ENCODE measurements at regions not wholly inside any gene's neighbourhood (a gene's known extent, or its start where the extent isn't known, plus 50 kb on each side); places are given as distances from the start of the nearest gene placed in this dataset.

DNA sequence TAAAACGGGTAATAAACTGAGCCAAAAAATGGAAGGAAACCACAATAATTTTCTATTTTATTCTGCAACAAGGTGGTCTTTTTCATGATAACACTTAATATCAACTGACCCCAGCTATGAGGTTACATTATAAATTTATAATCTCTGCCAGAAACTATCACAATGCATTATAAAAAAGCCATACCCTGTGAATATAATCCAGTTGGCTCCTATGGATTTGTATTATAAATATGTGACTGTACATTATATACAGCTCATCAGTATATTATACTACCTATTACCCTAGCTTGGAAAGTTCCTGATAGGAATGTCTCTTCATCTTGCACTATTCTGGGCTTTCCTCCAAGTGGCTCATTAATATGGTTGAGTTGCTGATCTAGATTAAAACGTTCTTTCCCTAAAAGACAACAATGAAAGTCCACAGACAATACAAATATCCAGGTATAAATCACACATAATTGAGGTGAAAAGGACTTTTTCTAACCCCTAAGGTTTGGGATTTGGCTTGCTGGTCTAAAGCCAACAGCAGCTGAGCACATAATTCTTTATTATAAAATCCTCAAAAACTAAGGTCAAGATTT lies 487.7 kb downstream of the TTLL7 start:
- Mint-ChIP-seq H3K9me3 (ENCODE audit: unreplicated experiment) (peaks cover 3% of the 10 kb centered on the region), H3K4me3 (ENCODE audit: unreplicated experiment) (no peak overlapping the region), H3K36me3 (ENCODE audit: unreplicated experiment) (no peaks in the 10 kb centered on the region), H3K27me3 (ENCODE audit: unreplicated experiment) (peaks cover 3% of the 10 kb centered on the region), H3K4me1 (ENCODE audit: unreplicated experiment) (peaks cover 62% of the 10 kb centered on the region), H3K27ac (ENCODE audit: unreplicated experiment) (no peak overlapping the region)
- no peak for DNase-seq (ENCODE audit: extremely low spot score, unreplicated experiment)
- TF ChIP-seq, protein P1, sequence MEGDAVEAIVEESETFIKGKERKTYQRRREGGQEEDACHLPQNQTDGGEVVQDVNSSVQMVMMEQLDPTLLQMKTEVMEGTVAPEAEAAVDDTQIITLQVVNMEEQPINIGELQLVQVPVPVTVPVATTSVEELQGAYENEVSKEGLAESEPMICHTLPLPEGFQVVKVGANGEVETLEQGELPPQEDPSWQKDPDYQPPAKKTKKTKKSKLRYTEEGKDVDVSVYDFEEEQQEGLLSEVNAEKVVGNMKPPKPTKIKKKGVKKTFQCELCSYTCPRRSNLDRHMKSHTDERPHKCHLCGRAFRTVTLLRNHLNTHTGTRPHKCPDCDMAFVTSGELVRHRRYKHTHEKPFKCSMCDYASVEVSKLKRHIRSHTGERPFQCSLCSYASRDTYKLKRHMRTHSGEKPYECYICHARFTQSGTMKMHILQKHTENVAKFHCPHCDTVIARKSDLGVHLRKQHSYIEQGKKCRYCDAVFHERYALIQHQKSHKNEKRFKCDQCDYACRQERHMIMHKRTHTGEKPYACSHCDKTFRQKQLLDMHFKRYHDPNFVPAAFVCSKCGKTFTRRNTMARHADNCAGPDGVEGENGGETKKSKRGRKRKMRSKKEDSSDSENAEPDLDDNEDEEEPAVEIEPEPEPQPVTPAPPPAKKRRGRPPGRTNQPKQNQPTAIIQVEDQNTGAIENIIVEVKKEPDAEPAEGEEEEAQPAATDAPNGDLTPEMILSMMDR (IDR thresholded peaks at IDR 0.05), result no peak

DNA sequence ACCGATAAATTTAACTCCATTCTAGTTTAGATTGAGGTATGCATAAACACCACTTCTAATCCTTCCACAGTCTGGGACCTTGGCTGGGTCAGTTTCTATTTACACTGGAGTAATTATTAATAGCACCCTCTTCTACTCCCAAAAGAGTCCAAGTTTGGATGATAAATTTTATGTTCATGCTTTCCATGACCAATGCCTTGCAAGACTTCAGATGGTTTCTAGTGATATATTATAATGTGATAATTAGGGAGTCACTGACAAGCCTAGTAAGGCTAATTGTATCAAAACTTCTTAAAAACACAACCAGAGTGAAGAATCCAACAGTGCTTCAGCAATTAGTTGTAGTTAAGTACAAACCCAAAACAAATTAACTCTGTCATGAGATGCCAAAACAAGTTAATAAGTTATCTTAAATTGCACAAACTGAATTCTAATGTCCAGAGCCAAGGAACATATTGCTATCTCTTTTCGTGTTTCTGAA lies 489.6 kb downstream of the TTLL7 start:
- Mint-ChIP-seq H3K27me3 (ENCODE audit: unreplicated experiment) (peaks cover 3% of the 10 kb centered on the region), H3K27ac (ENCODE audit: unreplicated experiment) (peak overlapping the region; percentile 92), H3K36me3 (ENCODE audit: unreplicated experiment) (no peaks in the 10 kb centered on the region), H3K4me3 (ENCODE audit: unreplicated experiment) (no peak overlapping the region), H3K4me1 (ENCODE audit: unreplicated experiment) (peaks cover 54% of the 10 kb centered on the region), H3K9me3 (ENCODE audit: unreplicated experiment) (peaks cover 3% of the 10 kb centered on the region)
- TF ChIP-seq, protein P1 (IDR thresholded peaks at IDR 0.05), result no peak
- no peak for DNase-seq (ENCODE audit: extremely low spot score, unreplicated experiment)

DNA sequence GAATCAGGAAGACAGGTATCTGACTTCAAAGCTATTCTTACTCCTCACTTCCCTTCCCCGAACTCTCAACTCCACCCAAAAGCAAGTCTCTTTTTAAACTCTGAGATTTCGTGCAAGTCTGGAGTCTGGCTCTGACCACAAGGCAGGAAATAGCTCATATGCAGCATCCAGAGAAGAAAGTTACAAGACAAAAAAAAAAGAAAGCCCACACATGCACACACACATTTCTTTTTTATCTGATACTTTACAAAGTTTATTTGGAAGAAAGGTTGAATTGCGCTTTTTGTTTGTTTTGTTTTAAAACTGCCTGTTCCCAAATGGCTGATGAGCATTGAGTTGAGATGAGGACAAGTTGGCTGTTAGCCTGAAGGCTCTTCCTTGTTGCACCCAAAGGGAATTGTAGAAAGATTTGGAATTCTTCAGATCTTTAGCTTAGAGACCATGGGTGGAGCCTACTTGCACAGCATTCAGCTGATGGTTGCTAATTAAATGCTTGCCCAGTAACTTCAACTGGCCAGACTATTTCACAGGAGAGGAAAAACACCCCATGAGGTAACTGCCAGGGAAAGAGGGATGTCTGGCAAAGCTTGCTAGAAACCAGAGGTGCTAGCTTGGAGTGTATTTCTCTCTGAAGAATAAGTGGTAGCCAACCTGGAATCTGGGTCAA lies 490.3 kb downstream of the TTLL7 start:
- peaks cover 49% of the 10 kb centered on the region for H3K4me1 Mint-ChIP-seq (ENCODE audit: unreplicated experiment)
- no peaks in the 10 kb centered on the region for H3K36me3 Mint-ChIP-seq (ENCODE audit: unreplicated experiment)
- H3K9me3 Mint-ChIP-seq (ENCODE audit: unreplicated experiment), result peaks cover 8% of the 10 kb centered on the region
- peak overlapping the region; percentile 92 for H3K27ac Mint-ChIP-seq (ENCODE audit: unreplicated experiment)
- TF ChIP-seq, protein P1 (IDR thresholded peaks at IDR 0.05), result no peak
- peaks cover 3% of the 10 kb centered on the region for H3K27me3 Mint-ChIP-seq (ENCODE audit: unreplicated experiment)
- peak overlapping the region; percentile 19 for H3K4me3 Mint-ChIP-seq (ENCODE audit: unreplicated experiment)
- DNase-seq (ENCODE audit: extremely low spot score, unreplicated experiment), result no peak

DNA sequence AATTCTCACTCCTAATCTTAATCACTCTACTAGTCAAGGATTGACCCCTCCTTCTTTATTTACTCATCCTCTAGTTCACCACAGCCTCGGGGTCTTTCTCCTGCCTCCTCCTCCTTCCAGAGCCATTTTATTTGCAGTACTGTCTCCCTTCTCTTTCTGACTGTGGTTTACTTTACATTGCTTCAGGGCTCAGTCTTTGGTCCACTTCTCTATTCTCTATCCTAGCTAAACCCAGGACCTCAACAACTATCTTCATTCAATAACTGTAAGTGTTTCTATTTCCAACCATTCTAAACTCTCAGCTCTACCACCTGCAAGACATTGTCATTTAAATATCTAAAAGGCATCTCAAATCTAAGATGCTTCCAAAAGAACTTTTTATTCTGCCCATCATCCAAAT lies 493.8 kb downstream of the TTLL7 start:
- TF ChIP-seq, protein P1 (IDR thresholded peaks at IDR 0.05), result no peak
- no peaks in the 10 kb centered on the region for H3K36me3 Mint-ChIP-seq (ENCODE audit: unreplicated experiment)
- peaks cover 6% of the 10 kb centered on the region for H3K9me3 Mint-ChIP-seq (ENCODE audit: unreplicated experiment)
- H3K4me3 Mint-ChIP-seq (ENCODE audit: unreplicated experiment), result no peak overlapping the region
- H3K27ac Mint-ChIP-seq (ENCODE audit: unreplicated experiment), result no peak overlapping the region
- peaks cover 46% of the 10 kb centered on the region for H3K4me1 Mint-ChIP-seq (ENCODE audit: unreplicated experiment)
- no peak for DNase-seq (ENCODE audit: extremely low spot score, unreplicated experiment)
- H3K27me3 Mint-ChIP-seq (ENCODE audit: unreplicated experiment), result peaks cover 5% of the 10 kb centered on the region

DNA sequence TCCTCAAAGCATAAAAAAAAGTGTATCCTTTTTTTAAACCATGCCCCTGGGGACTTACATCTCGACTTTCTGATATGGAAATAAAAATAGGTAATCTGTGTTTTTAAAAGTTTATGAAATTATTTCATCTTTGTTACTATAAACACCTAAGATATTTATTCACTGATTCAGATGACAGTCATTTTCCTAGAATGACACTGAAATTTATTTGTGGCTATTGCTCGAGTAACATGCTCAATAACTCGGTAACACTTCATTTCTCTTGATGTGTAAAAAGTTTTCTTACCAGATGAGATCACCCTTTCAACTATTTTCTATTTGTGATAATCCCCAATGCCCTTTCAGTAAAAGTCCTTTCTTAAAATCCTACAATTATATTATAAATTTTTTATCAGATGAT lies 495.8 kb downstream of the TTLL7 start:
- TF ChIP-seq, protein P1 (IDR thresholded peaks at IDR 0.05), result no peak
- no peak for DNase-seq (ENCODE audit: extremely low spot score, unreplicated experiment)
- Mint-ChIP-seq H3K4me1 (ENCODE audit: unreplicated experiment) (peaks cover 27% of the 10 kb centered on the region), H3K27me3 (ENCODE audit: unreplicated experiment) (peaks cover 8% of the 10 kb centered on the region), H3K27ac (ENCODE audit: unreplicated experiment) (no peak overlapping the region), H3K4me3 (ENCODE audit: unreplicated experiment) (no peak overlapping the region), H3K9me3 (ENCODE audit: unreplicated experiment) (peaks cover 6% of the 10 kb centered on the region), H3K36me3 (ENCODE audit: unreplicated experiment) (no peaks in the 10 kb centered on the region)

Data from osteocyte (in vitro differentiated cells).